Spleen (tissue), 11 donors: ENCODE measurements at regions not wholly inside any gene's neighbourhood (a gene's known extent, or its start where the extent isn't known, plus 50 kb on each side); places are given as distances from the start of the nearest gene placed in this dataset.

Source experiments
- DNase-seq: peaks from one replicate; pipeline ENCODE4 v3.0.0-alpha.2; 2020
- H3K27ac ChIP-seq, 8 donors: fragments of 200-600 bp; sonication (generic) in 7 of 8; 1 replicate in 4 of 8; 2 replicates in 4 of 8; pipeline versions ENCODE4 v1.5.0 to v1.8.0; 2016 to 2021; ENCODE audit warnings: inconsistent platforms in 4 of 8, mild to moderate bottlenecking in 4 of 8, moderate library complexity in 1 of 8
- H3K27me3 ChIP-seq, 7 donors: fragments of 200-600 bp; sonication (generic) in 6 of 7; replicated peaks in 1 of 7; 1 replicate in 4 of 7; 2 replicates in 3 of 7; pipeline versions ENCODE4 v1.5.0 to v1.8.0; 2016 to 2021; ENCODE audit warnings: inconsistent platforms in 3 of 7, mild to moderate bottlenecking in 1 of 7
- H3K36me3 ChIP-seq, 6 donors: fragments of 200-600 bp; sonication (generic) in 5 of 6; 1 replicate in 4 of 6; 2 replicates in 2 of 6; pipeline versions ENCODE4 v1.5.0 to v1.8.0; 2016 to 2021; ENCODE audit warnings: inconsistent platforms in 2 of 6
- H3K4me1 ChIP-seq, 6 donors: fragments of 200-600 bp; sonication (generic) in 5 of 6; 1 replicate in 3 of 6; 2 replicates in 3 of 6; pipeline versions ENCODE4 v1.5.0 to v1.8.0; 2016 to 2021; ENCODE audit warnings: inconsistent platforms in 3 of 6
- H3K4me3 ChIP-seq, 8 donors: fragments of 200-600 bp; sonication (generic) in 7 of 8; 1 replicate in 4 of 8; 2 replicates in 4 of 8; pipeline versions ENCODE4 v1.5.0 to v1.8.0; 2016 to 2021; ENCODE audit warnings: inconsistent platforms in 4 of 8, mild to moderate bottlenecking in 4 of 8, moderate library complexity in 2 of 8
- H3K9me3 ChIP-seq, 8 donors: fragments of 200-600 bp; sonication (generic) in 7 of 8; 1 replicate in 4 of 8; 2 replicates in 4 of 8; pipeline versions ENCODE4 v1.5.0 to v1.8.0; 2016 to 2021; ENCODE audit warnings: inconsistent platforms in 4 of 8
- POLR2A ChIP-seq, 3 donors: fragments of 450-650 bp; IDR thresholded peaks; one replicate each; pipeline ENCODE4 v1.5.1; 2017; ENCODE audit warnings: antibody characterized with exemption in 3 of 3, mild to moderate bottlenecking in 1 of 3
- POLR2AphosphoS5 ChIP-seq, 3 donors: sonication (generic); formaldehyde crosslinking; IDR thresholded peaks; one replicate each; pipeline ENCODE4 v1.5.1; 2017; ENCODE audit warnings: antibody characterized with exemption in 3 of 3
- WGBS, 5 donors: extraction: QIAGEN DNeasy Blood & Tissue Kit in 3 of 5; methylation state at CpG; one replicate each; pipeline versions ENCODE4 v1.1.5 to v1.1.7; 2013 to 2018; 5-methylcytosine and 5-hydroxymethylcytosine counted together
- intact Hi-C: fragments of 100-400 bp; cut with DNase I; formaldehyde crosslinking; loops from one replicate; pipeline ENCODE4 v1.15.0; 2023; ENCODE audit warnings: low total_unique reads
- TF ChIP-seq, protein P1 (sequence below), 11 experiments: fragments of 200-600 bp in 7 of 11; fragments of 450-650 bp in 4 of 11; sonication (generic) in 4 of 11; IDR thresholded peaks in 8 of 11; conservative IDR thresholded peaks in 3 of 11; 1 replicate in 7 of 11; 2 replicates in 4 of 11; pipeline versions ENCODE4 v1.4.0 to v1.8.0; 2016 to 2021; ENCODE audit warnings: antibody characterized with exemption in 11 of 11, inconsistent platforms in 4 of 11, mild to moderate bottlenecking in 1 of 11
- donor health status: healthy with polysubstance abuse.
- donor health status: DM: no; HTN: no; CAD: no; lungs with moderate emphysema.
- donor health status: DM: no; HTN: no; CAD: no.
- donor health status: Bipolar disorder and iron deficiency.
- donor health status: healthy.
- donor health status: DM: no; HTN: no; CAD: no.
- donor health status: DM: yes; HTN: yes; CAD: no.

DNA sequence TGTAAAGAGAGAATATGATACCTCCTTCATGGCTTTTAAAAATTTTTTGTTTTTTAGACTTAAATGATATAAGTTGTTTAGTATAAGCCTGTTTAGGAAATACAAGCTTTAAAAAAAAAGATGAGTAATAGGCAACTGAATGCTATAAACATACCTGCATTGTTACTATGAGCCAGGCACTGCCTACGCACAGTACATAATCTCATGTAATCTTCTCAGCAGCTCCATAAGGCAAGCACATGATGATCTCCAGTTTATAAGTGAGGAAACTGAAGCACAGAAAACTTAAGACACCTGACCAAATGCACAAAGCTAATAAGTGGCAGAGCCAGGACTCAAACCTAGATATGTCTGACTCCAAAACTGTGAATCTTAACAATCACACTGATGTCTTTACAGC, 156.3 kb upstream of the SLC1A4 start:
- Histone ChIP-seq H3K27me3 (no peaks in the 10 kb centered on the region), H3K27ac (no peak overlapping the region), H3K36me3 (no peaks in the 10 kb centered on the region), H3K4me3 (no peak overlapping the region), H3K9me3 (no peaks in the 10 kb centered on the region), H3K4me1 (peaks cover 0 to 26% (median 18%) of the 10 kb centered on the region in 6 donors)
- DNase-seq, result no peak
- TF ChIP-seq POLR2A (IDR thresholded peaks at IDR 0.05), result no peak
- no peak for TF ChIP-seq POLR2AphosphoS5 (IDR thresholded peaks at IDR 0.05)
- TF ChIP-seq, protein P1, sequence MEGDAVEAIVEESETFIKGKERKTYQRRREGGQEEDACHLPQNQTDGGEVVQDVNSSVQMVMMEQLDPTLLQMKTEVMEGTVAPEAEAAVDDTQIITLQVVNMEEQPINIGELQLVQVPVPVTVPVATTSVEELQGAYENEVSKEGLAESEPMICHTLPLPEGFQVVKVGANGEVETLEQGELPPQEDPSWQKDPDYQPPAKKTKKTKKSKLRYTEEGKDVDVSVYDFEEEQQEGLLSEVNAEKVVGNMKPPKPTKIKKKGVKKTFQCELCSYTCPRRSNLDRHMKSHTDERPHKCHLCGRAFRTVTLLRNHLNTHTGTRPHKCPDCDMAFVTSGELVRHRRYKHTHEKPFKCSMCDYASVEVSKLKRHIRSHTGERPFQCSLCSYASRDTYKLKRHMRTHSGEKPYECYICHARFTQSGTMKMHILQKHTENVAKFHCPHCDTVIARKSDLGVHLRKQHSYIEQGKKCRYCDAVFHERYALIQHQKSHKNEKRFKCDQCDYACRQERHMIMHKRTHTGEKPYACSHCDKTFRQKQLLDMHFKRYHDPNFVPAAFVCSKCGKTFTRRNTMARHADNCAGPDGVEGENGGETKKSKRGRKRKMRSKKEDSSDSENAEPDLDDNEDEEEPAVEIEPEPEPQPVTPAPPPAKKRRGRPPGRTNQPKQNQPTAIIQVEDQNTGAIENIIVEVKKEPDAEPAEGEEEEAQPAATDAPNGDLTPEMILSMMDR (IDR thresholded peaks at IDR 0.05 in 8 of 11, conservative IDR thresholded peaks at IDR 0.05 in 3 of 11), result no peak
- WGBS, 5 donors, result 53 to 100% (median 100%) methylated on average over 1 of the region's 1 CpG
- intact Hi-C loops, result no loop called here

DNA sequence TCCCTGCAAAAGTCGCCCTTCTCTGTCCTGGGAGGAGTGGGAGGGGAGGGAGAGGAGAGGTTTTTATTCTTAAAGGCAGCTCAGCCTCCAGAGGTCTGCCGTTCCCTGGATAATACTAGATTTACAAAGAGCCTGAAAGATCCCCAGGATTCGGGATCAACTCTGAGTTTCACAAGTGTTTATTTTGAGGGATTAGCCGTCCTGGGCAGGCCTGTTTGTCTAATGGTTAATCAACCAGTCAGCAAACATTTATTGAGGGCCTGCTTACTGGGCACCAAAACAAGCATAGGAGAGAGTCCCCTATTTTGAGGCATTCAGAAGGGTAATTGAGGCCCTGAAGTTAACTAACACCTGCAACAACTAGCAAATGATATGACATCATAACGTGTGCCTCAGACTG, 152.6 kb upstream of the SLC1A4 start:
- Histone ChIP-seq H3K27ac (no peak overlapping the region), H3K9me3 (no peaks in the 10 kb centered on the region), H3K27me3 (no peaks in the 10 kb centered on the region), H3K4me3 (no peak overlapping the region), H3K36me3 (no peaks in the 10 kb centered on the region), H3K4me1 (peaks cover 7 to 54% (median 41%) of the 10 kb centered on the region in 6 donors)
- TF ChIP-seq, protein P1 (IDR thresholded peaks at IDR 0.05 in 8 of 11, conservative IDR thresholded peaks at IDR 0.05 in 3 of 11), result no peak
- TF ChIP-seq POLR2A (IDR thresholded peaks at IDR 0.05), result no peak
- TF ChIP-seq POLR2AphosphoS5 (IDR thresholded peaks at IDR 0.05), result no peak
- no peak for DNase-seq
- intact Hi-C loops, result no loop called here
- 70 to 77% (median 73%) methylated on average over 5 of the region's 5 CpGs for WGBS, 5 donors

DNA sequence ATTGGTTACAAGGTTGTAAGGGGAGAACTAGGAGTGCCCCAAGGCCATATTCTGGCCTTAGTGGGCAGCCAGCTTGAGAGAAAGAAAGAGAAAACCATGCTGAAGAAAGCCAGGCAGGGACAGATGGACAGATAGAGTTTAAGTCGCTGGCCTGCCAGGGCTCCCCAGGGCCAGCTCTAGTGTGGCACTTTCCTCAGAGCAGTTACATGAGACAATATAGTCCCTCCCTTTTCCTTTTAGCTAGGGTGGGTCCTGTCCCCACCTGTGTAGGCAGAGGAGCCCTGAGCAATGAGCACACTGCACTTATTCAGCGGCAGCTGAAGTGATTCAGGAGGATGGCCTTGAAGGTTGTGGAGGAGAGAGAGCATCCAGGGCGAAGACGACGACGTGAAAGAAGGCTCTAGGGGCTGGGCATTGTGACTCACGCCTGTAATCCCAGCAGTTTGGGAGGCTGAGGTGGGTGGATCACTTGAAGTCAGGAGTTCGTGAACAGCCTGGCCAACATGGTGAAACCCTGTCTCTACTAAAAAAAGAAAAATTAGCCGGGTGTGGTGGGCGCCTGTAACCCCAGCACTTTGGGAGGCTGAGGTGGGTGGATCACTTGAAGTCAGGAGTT, 152.0 kb upstream of the SLC1A4 start:
- WGBS, 5 donors, result 80 to 88% (median 87%) methylated on average over 10 of the region's 10 CpGs
- DNase-seq, result no peak
- H3K4me3 ChIP-seq, result no peak overlapping the region
- no peaks in the 10 kb centered on the region for H3K27me3 ChIP-seq
- H3K4me1 ChIP-seq, result peaks cover 13 to 55% (median 42%) of the 10 kb centered on the region in 6 donors
- no peaks in the 10 kb centered on the region for H3K9me3 ChIP-seq
- intact Hi-C loops, result no loop called here
- no peaks in the 10 kb centered on the region for H3K36me3 ChIP-seq
- H3K27ac ChIP-seq, result peak overlapping the region in 1 of 8 donors; percentile 61
- TF ChIP-seq POLR2A (IDR thresholded peaks at IDR 0.05) (no peak), POLR2AphosphoS5 (IDR thresholded peaks at IDR 0.05) (no peak)
- TF ChIP-seq, protein P1 (IDR thresholded peaks at IDR 0.05 in 8 of 11, conservative IDR thresholded peaks at IDR 0.05 in 3 of 11), result no peak

DNA sequence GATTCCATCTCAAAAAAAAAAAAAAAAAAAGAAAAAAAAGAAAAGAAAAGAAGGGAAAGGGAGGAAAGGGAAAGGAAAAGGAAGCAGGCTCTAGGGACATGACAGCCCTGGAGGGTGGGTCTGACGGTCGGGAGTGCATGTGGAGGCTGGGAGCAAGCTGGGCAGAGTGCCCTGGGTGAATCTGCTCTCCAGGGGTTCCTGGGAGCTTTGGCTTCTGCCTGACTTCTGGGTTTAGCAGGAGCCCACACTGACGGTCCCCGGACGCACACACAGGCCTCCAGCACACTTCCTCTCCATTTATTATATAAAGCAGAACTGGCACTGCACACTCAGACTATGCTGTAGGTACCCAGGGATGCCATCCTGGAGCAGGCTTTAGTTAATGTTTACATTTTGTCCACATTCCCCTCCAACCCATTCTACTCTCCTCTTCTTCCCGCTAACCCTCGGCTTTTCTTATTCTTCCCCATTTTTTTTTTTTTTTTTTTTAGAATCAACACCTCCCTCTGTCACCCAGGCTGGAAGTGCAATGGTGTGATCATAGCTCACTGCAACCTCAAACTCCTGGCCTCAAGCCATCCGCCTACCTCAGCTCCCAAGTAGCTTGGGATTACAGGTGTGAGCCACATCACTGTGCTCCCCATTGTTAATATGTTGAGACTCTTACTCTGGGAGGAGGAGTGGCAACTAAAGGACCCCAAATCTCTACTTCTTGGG, 151.1 kb upstream of the SLC1A4 start:
- WGBS, 5 donors, result 30 to 49% (median 35%) methylated on average over 8 of the region's 8 CpGs
- peak; percentile 81 for DNase-seq

More for the DNA sequence above, 151.1 kb upstream of the SLC1A4 start:
- Histone ChIP-seq H3K4me1 (peaks cover 13 to 59% (median 45%) of the 10 kb centered on the region in 6 donors), H3K4me3 (no peak overlapping the region), H3K9me3 (no peaks in the 10 kb centered on the region), H3K36me3 (no peaks in the 10 kb centered on the region), H3K27ac (peak overlapping the region in 6 of 8 donors; percentile 20 to 73 (median 58)), H3K27me3 (no peaks in the 10 kb centered on the region)
- intact Hi-C loops, result no loop called here
- TF ChIP-seq POLR2AphosphoS5 (IDR thresholded peaks at IDR 0.05) (peak in 2 of 3 donors; percentile 16 to 33), POLR2A (IDR thresholded peaks at IDR 0.05) (no peak)
